Liver (tissue), 8 donors: ENCODE measurements at regions not wholly inside any gene's neighbourhood (a gene's known extent, or its start where the extent isn't known, plus 50 kb on each side); places are given as distances from the start of the nearest gene placed in this dataset.

ENCODE experiments used
- DNase-seq: peaks from one replicate; pipeline ENCODE4 v3.0.0-alpha.2; 2017; ENCODE audit warnings: low spot score
- H3K27ac ChIP-seq, 2 donors: one replicate each; pipeline ENCODE4 v1.7.0; 2013; ENCODE audit warnings: inconsistent platforms in 2 of 2, low read length in 2 of 2, control low read depth in 1 of 2, low read depth in 1 of 2, mild to moderate bottlenecking in 1 of 2
- H3K27me3 ChIP-seq, 4 donors: one replicate each; pipeline versions ENCODE4 v1.6.1 to v1.7.0; 2013; ENCODE audit warnings: low read length in 3 of 4, inconsistent platforms in 1 of 4, mild to moderate bottlenecking in 1 of 4, moderate library complexity in 1 of 4; ENCODE audit not compliant: control insufficient read depth in 4 of 4, insufficient read depth in 4 of 4
- H3K36me3 ChIP-seq, 4 donors: one replicate each; pipeline versions ENCODE4 v1.6.1 to v1.7.0; 2013; ENCODE audit warnings: low read length in 3 of 4, mild to moderate bottlenecking in 3 of 4, low read depth in 1 of 4, moderate library complexity in 1 of 4; ENCODE audit not compliant: control insufficient read depth in 4 of 4, insufficient read depth in 3 of 4
- H3K4me1 ChIP-seq, 4 donors: one replicate each; pipeline versions ENCODE4 v1.6.1 to v1.7.0; 2013; ENCODE audit warnings: low read length in 3 of 4, mild to moderate bottlenecking in 3 of 4, moderate library complexity in 1 of 4; ENCODE audit not compliant: control insufficient read depth in 4 of 4, insufficient read depth in 4 of 4
- H3K4me3 ChIP-seq, 3 donors: one replicate each; pipeline versions ENCODE4 v1.6.1 to v1.7.0; 2013; ENCODE audit warnings: low read length in 3 of 3, control low read depth in 1 of 3, low read depth in 1 of 3, mild to moderate bottlenecking in 1 of 3
- H3K9ac ChIP-seq, 2 donors: one replicate each; pipeline ENCODE4 v1.7.0; 2013; ENCODE audit warnings: low read length in 2 of 2, mild to moderate bottlenecking in 2 of 2, moderate library complexity in 2 of 2, control low read depth in 1 of 2, low read depth in 1 of 2
- H3K9me3 ChIP-seq, 4 donors: one replicate each; pipeline versions ENCODE4 v1.6.1 to v1.7.0; 2013; ENCODE audit warnings: low read length in 3 of 4; ENCODE audit not compliant: control insufficient read depth in 4 of 4
- EGR1 ChIP-seq, 2 donors: IDR thresholded peaks; 2 replicates each; pipeline ENCODE4 v1.6.1; 2016 to 2018; ENCODE audit warnings: antibody characterized with exemption in 2 of 2, low read depth in 2 of 2
- FOXA1 ChIP-seq: IDR thresholded peaks from 2 replicates; pipeline ENCODE4 v1.6.1; 2016; ENCODE audit warnings: antibody characterized with exemption
- FOXA2 ChIP-seq: IDR thresholded peaks from 2 replicates; pipeline ENCODE4 v1.6.1; 2016; ENCODE audit warnings: antibody characterized with exemption
- GABPA ChIP-seq, 2 donors: IDR thresholded peaks in 1 of 2; conservative IDR thresholded peaks in 1 of 2; 2 replicates each; pipeline ENCODE4 v1.6.1; 2016; ENCODE audit warnings: antibody characterized with exemption in 2 of 2, mild to moderate bottlenecking in 1 of 2, moderate library complexity in 1 of 2
- HNF4A ChIP-seq, 2 donors: conservative IDR thresholded peaks; 2 replicates each; pipeline ENCODE4 v1.6.1; 2016; ENCODE audit warnings: antibody characterized with exemption in 2 of 2, mild to moderate bottlenecking in 2 of 2
- HNF4G ChIP-seq: IDR thresholded peaks from 2 replicates; pipeline ENCODE4 v1.6.1; 2016; ENCODE audit warnings: antibody characterized with exemption
- JUND ChIP-seq, 2 donors: IDR thresholded peaks; 2 replicates each; pipeline ENCODE4 v1.6.1; 2016; ENCODE audit warnings: antibody characterized with exemption in 2 of 2
- RAD21 ChIP-seq, 2 donors: IDR thresholded peaks; 2 replicates each; pipeline ENCODE4 v1.6.1; 2016; ENCODE audit warnings: antibody characterized with exemption in 2 of 2, mild to moderate bottlenecking in 2 of 2
- RXRA ChIP-seq, 2 donors: IDR thresholded peaks; 2 replicates each; pipeline ENCODE4 v1.6.1; 2017 to 2018; ENCODE audit warnings: antibody characterized with exemption in 2 of 2, mild to moderate bottlenecking in 1 of 2
- YY1 ChIP-seq: IDR thresholded peaks from 2 replicates; pipeline ENCODE4 v1.6.1; 2016; ENCODE audit warnings: antibody characterized with exemption, mild to moderate bottlenecking
- WGBS: extraction: QIAGEN DNeasy Blood & Tissue Kit; methylation state at CpG from one replicate; pipeline ENCODE4 v1.1.7; 2013; 5-methylcytosine and 5-hydroxymethylcytosine counted together
- TF ChIP-seq, protein P1 (sequence below): IDR thresholded peaks from 2 replicates; pipeline ENCODE4 v1.6.1; 2016; ENCODE audit warnings: antibody characterized with exemption
- TF ChIP-seq, protein P2 (sequence below): IDR thresholded peaks from 2 replicates; pipeline ENCODE4 v1.6.1; 2016; ENCODE audit warnings: antibody characterized with exemption
- TF ChIP-seq, protein P3 (sequence below): fragments of 150-350 bp; IDR thresholded peaks from 2 replicates; pipeline ENCODE4 v1.5.1; 2017; ENCODE audit warnings: improper control_type of control experiment, low read depth, low read length; ENCODE audit not compliant: missing input control
- TF ChIP-seq, protein P4 (sequence below): IDR thresholded peaks from 2 replicates; pipeline ENCODE4 v1.6.1; 2016; ENCODE audit warnings: antibody characterized with exemption, mild to moderate bottlenecking
- donor health status: healthy.
- donor health status: healthy.
- donor health status: healthy.
- donor health status: healthy.
- donor health status: healthy.

DNA sequence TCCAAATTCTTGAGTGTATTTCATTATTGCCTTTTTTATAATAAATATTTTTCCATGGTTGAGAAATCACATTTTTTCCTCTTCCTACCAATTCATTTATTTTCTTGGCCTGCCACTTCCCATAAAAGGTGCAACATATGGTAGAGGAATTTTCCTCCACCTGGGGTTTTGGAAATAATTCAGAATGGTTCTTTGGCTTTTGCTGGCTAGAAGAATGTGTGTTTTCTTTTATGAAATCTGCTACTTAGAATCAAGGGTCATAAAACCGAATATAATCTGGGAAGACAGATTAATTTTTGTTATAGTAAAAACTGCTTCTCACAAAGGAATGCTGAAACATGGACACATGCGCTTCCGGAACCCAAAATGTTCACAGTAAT lies 54.0 kb upstream of the POMGNT2 start:
- Histone ChIP-seq H3K9ac (no peak overlapping the region), H3K27me3 (no peaks in the 10 kb centered on the region), H3K4me3 (no peak overlapping the region), H3K4me1 (peaks cover 0 to 8% (median 2%) of the 10 kb centered on the region in 4 donors), H3K27ac (no peak overlapping the region), H3K36me3 (no peaks in the 10 kb centered on the region), H3K9me3 (no peaks in the 10 kb centered on the region)
- no peak for TF ChIP-seq YY1
- no peak for DNase-seq
- 95% methylated on average over 3 of the region's 3 CpGs for WGBS

DNA sequence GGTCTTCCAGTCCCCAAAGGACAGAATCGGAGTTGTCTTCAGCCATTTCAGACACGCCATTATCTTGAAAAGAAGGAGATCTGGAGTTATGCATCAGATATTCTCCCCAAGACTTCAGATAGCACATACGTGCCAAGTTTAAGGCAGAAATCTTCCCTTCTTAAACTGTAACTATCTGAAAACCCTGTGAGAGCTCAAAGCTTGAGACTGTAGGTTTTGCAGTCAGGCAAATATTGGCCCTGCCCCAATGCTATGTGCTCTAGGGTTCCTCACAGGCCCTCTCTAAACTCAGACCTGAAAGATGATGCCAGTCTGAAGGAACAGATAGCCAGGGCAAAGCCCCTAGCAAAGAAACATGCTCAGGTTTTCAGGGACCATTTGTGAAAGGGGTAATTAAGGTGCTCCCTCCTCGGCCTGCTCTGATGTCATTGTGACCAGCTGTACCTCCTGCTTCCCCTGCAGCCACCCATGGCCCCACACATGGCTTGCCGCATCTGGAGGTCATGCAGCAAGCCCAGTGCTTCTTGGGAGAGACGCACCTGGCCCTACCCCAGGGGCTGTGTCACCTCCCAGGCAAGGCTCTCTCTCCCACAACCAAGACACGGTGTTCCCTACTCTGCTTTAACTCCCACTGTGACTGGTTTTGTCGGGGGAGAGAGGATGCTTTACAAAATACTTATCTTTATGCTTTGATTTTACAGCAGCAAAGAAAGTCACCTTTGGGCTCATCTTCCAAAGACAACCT lies 53.4 kb upstream of the POMGNT2 start:
- Histone ChIP-seq H3K4me1 (peaks cover 0 to 8% (median 2%) of the 10 kb centered on the region in 4 donors), H3K4me3 (no peak overlapping the region), H3K27me3 (no peaks in the 10 kb centered on the region), H3K27ac (no peak overlapping the region), H3K9me3 (no peaks in the 10 kb centered on the region), H3K36me3 (no peaks in the 10 kb centered on the region), H3K9ac (no peak overlapping the region)
- TF ChIP-seq FOXA2 (no peak), RXRA (IDR thresholded peaks at IDR 0.05) (no peak), HNF4G (no peak), JUND (IDR thresholded peaks at IDR 0.05) (no peak), GABPA (IDR thresholded peaks at IDR 0.05 in 1 of 2, conservative IDR thresholded peaks at IDR 0.05 in 1 of 2) (no peak), FOXA1 (no peak), RAD21 (IDR thresholded peaks at IDR 0.05) (no peak)
- TF ChIP-seq, protein P1, sequence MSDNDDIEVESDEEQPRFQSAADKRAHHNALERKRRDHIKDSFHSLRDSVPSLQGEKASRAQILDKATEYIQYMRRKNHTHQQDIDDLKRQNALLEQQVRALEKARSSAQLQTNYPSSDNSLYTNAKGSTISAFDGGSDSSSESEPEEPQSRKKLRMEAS, result no peak
- TF ChIP-seq, protein P2, sequence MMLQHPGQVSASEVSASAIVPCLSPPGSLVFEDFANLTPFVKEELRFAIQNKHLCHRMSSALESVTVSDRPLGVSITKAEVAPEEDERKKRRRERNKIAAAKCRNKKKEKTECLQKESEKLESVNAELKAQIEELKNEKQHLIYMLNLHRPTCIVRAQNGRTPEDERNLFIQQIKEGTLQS, result no peak
- 93% methylated on average over 8 of the region's 8 CpGs for WGBS
- DNase-seq, result no peak

DNA sequence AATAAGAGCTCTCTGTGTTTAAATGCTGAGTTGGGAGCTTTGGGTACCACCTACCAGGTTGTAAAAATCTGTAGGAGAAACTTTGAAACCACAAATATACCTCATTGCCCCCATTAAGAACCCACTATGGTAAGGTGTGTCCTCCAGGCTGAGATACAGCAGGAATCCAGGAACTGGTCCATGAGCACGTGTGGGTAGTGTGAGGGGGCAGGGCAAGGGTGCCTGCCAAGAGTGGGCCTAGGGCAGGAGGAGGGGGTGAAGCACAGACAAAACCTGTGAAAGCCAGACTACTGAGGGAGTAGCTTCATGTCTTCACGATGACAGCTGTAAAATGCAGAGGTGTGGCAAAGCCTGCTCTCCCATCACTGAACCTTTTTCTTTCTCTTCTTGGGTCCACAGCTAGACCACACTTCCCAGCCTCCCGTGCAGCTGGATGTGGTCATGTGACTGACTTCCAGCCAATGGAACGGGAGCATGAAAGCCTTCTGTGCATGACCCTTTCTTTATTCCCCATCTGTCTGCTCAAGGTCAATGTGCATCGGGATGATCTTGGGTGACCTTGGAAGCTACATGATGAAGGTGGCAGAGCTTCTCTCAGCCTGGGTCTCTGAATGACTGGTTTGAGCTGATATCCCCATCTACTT lies 51.1 kb upstream of the POMGNT2 start:
- Histone ChIP-seq H3K9ac (no peak overlapping the region), H3K9me3 (no peaks in the 10 kb centered on the region), H3K27ac (no peak overlapping the region), H3K27me3 (no peaks in the 10 kb centered on the region), H3K4me1 (no peaks in the 10 kb centered on the region), H3K4me3 (no peak overlapping the region), H3K36me3 (no peaks in the 10 kb centered on the region)
- WGBS, result 76% methylated on average over 5 of the region's 5 CpGs
- TF ChIP-seq RAD21 (IDR thresholded peaks at IDR 0.05) (no peak), EGR1 (IDR thresholded peaks at IDR 0.05; ENCODE audit: low read depth in 2 of 2) (no peak), RXRA (IDR thresholded peaks at IDR 0.05) (no peak), FOXA1 (no peak), HNF4A (conservative IDR thresholded peaks at IDR 0.05) (no peak), JUND (IDR thresholded peaks at IDR 0.05) (no peak), GABPA (IDR thresholded peaks at IDR 0.05 in 1 of 2, conservative IDR thresholded peaks at IDR 0.05 in 1 of 2) (no peak)
- TF ChIP-seq, protein P3, sequence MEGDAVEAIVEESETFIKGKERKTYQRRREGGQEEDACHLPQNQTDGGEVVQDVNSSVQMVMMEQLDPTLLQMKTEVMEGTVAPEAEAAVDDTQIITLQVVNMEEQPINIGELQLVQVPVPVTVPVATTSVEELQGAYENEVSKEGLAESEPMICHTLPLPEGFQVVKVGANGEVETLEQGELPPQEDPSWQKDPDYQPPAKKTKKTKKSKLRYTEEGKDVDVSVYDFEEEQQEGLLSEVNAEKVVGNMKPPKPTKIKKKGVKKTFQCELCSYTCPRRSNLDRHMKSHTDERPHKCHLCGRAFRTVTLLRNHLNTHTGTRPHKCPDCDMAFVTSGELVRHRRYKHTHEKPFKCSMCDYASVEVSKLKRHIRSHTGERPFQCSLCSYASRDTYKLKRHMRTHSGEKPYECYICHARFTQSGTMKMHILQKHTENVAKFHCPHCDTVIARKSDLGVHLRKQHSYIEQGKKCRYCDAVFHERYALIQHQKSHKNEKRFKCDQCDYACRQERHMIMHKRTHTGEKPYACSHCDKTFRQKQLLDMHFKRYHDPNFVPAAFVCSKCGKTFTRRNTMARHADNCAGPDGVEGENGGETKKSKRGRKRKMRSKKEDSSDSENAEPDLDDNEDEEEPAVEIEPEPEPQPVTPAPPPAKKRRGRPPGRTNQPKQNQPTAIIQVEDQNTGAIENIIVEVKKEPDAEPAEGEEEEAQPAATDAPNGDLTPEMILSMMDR, result no peak
- TF ChIP-seq, protein P4, sequence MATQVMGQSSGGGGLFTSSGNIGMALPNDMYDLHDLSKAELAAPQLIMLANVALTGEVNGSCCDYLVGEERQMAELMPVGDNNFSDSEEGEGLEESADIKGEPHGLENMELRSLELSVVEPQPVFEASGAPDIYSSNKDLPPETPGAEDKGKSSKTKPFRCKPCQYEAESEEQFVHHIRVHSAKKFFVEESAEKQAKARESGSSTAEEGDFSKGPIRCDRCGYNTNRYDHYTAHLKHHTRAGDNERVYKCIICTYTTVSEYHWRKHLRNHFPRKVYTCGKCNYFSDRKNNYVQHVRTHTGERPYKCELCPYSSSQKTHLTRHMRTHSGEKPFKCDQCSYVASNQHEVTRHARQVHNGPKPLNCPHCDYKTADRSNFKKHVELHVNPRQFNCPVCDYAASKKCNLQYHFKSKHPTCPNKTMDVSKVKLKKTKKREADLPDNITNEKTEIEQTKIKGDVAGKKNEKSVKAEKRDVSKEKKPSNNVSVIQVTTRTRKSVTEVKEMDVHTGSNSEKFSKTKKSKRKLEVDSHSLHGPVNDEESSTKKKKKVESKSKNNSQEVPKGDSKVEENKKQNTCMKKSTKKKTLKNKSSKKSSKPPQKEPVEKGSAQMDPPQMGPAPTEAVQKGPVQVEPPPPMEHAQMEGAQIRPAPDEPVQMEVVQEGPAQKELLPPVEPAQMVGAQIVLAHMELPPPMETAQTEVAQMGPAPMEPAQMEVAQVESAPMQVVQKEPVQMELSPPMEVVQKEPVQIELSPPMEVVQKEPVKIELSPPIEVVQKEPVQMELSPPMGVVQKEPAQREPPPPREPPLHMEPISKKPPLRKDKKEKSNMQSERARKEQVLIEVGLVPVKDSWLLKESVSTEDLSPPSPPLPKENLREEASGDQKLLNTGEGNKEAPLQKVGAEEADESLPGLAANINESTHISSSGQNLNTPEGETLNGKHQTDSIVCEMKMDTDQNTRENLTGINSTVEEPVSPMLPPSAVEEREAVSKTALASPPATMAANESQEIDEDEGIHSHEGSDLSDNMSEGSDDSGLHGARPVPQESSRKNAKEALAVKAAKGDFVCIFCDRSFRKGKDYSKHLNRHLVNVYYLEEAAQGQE, result no peak
- DNase-seq, result no peak
